HG03066 (cell line): ENCODE measurements at regions not wholly inside any gene's neighbourhood (a gene's known extent, or its start where the extent isn't known, plus 50 kb on each side); places are given as distances from the start of the nearest gene placed in this dataset.

Source experiments
- ATAC-seq: cut with Tn5 transposase; IDR thresholded peaks from one replicate; pipeline ENCODE4 v1.9.1; 2021; ENCODE audit warnings: low read depth; ENCODE audit not compliant: unreplicated experiment

DNA sequence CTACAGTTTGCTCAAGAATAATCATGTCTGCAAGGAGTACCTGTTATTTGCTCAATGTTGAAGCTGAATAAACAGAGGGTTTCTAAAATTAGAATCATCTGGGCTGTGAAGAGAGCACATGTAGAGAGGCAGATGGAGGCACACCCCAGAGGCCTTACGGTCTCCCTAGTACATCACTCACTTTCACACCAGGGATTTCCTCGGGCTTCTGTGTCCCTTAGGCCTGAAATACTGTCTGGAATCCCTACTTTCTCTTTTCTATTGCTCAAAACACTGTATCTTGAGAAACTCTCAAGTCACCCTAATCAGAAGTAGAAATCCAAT lies 473.7 kb upstream of the ROBO2 start:
- no peak for ATAC-seq

DNA sequence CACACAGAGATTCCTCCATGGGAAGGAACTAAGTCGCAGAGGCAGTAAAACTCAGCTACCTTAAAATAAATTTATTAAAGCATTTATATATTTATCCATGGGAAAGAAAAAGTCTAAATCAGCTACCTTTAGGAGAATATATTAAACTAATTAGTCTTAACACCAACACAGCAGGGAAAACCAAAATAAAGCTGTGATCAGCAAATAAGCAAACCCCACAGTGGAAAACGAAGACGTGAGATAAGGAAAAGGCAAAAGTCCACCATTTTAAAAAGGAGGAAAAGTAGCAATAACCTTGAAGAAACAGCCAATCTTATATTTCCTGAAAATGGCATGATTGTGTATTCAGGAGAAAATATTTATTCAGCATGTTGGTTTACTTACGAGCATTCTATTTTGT lies 473.0 kb upstream of the ROBO2 start:
- no peak for ATAC-seq

DNA sequence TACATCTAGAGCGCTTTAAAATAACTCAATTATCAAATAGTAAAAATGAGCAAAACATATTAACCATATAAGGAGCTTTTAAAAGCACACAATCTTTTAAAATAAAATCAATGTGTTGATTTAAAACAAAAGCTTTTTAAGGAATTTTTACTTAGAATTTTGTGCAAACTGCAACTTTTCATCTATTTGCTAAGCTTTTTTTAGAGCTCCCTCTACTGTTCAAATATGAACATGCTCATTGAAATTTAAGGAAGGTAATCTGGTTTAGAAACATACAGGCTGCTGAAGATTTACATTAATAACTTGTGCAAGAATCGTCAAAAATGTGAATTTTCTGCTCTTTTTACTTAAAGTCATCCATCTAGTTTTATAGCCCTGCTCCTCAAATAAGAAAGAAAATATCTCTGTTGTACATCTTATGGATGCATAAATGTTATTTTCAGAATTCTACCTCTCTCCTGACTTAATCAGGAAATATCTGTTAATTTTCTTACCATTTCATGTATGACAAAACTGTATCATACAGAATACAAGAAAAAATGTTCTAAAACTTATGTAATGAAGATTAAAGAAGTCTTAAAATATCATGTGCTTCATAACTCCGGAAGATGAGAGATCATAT lies 469.4 kb upstream of the ROBO2 start:
- no peak for ATAC-seq

DNA sequence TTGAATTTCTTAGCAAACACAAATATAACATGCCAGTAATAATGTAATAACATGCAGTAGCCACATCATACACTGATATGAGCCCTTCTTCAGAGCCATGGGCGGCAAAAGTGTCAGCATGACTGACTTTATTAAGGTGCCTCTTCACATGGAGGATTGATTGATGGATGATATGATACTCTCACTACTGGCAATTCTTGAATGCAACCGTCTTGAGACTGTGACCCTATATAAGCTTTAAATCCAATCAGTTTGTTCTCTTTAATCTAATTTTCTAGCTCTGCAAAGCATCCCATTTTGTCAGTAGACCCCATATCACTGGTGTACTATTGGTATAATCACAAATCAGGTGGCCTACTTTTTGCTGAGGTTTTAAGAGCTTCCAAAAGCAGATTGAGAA lies 463.7 kb upstream of the ROBO2 start:
- ATAC-seq = no peak

DNA sequence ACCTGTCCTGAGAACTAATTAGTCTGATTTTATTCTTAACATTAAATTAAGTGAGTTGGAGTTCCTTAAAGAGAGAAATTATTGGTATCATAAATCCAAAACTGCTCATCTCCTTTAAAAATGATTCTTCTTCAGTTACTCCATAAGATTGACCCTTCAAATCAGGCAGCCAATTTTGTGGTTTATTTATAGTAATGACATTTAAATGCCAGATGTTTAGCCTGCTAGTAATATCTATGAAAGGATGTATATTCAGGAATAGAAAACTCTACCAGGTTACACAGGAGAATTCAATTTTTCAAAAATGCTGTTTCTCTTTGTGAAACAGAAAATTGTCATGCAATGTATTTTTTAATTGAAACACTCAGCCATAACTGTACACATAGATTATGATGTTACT lies 457.8 kb upstream of the ROBO2 start:
- no peak for ATAC-seq

DNA sequence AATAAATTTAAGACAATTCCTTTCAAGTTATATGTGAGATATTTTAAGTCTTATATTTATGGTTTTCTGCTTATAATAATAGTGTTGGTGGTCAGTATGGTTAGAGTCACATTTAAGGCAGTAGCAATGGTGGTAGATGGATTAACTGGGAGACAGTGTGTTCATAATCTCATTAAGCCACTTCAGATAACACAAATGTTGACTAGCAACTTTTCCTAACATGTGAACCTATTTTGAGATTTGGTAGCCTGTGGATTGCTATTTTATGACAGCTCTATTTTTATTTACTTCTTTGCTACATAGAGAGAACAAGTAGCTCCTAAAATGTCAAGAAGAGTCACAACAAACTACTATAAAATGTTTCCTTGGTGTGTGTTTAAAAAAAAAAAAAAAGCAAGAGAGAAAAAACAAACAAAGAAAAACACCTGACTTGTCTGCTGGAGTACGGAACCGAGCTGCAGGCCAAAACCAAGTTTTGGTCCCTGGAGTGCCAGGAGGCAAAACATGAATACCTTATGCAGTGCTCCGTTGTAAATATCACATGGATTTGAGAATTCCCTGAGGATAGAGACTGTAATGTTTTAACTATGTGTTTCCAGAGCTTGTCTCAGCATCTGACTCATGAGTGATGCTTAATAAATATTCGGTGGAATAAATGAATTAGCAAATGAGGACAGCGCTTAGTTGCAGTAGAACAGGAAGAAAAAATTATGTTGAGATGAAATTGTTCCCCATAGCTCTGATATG lies 457.1 kb upstream of the ROBO2 start:
- ATAC-seq = no peak

DNA sequence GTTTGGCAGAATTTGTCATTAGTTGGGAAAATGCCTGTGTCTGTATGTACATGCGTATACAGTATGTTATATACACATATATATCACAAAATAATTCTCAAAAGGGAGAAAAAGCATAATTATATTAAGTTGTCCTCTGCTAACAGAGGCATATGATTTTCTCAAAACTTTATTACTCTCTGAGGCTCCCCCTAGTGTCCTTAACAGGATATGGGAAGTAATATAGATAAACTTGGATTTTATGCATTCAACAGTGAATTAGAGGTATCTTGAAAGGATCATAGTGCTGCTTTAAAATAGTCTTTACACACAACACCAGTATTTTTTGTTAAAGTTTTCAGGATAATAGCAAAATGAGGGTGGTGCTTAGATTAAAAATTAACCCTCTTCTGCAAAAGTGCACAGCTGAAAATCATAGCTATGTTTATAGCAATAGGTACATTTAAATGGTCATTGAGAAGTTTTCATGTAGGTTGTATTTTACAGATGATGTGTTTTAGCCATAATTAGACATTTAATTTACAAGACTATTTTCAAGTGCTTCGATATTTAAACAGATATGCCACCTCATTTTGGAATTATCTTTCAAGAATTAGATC lies 454.0 kb upstream of the ROBO2 start:
- ATAC-seq = no peak

DNA sequence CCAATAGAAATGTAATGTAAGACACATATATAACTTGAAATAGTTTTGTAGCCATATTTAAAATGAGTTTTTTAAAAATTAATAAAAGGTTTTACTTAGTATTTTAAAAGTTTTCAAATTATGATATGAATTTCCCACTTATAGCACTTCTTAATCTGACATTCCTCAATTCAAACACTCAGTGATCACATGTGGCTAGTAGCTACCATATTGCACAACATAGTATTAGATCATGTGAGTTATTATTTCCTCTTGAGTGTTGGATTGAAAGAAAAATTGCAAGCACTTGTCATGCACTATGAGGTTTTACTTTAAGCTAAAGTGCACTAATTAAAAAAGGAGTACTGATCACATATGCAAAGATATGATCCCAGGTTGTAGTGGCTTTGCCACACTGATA lies 453.4 kb upstream of the ROBO2 start:
- ATAC-seq = no peak

DNA sequence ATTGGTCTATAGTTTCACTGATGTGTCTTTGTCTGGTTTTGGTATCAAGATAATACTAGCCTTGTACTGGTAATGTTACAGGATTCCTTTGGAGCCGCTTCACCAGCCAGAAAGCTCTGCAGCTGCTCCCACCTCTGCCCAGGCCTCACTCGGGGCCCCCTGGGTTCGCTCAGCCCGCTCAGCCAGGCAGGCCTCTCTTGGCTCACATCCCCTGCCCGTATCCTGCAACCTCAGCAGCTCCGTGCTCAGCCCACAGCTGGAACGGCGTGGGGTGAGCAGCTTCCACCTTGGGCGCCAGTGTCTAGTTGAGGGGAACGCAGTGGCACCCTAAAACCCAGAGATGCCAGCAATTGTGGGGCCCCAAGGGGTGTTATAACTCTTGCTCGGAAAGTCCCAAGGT lies 429.7 kb upstream of the ROBO2 start:
- ATAC-seq = no peak

DNA sequence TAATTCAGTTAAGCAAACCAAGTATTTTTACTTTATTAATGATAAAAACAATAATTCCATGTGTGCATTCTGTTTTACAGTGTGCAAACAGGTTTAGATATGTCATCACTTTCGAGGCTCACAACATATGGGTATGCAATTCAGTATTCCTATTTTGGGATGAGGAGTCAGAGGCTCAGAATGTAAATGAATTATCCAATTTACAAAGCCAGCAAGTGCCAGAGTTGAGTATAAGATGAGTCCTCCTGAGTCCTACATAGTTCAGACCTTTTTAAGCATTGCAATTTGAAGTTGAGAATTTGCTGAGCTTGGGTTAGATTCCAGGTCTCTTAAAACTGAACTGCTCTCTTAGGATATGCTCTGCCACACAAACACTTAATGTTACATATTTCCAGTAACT lies 424.2 kb upstream of the ROBO2 start:
- ATAC-seq = no peak

DNA sequence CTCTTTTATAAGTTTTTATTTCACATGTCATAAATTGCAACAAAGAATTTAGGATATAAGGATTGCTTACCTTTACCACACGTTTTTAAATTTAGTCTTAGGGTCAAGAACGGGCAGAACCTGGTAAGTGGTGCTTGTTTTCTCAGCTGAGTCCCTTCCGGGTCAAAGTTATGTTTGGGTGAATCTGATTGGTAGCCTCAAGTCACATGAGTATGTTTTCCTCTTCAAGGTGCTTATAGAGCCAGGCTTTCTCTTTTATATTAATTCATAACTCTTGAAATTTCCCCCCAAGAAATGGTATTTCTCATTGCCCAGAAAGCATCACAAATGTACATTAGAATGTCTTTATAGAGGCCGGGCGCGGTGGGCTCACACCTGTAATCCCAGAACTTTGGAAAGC lies 415.7 kb upstream of the ROBO2 start:
- ATAC-seq = no peak

DNA sequence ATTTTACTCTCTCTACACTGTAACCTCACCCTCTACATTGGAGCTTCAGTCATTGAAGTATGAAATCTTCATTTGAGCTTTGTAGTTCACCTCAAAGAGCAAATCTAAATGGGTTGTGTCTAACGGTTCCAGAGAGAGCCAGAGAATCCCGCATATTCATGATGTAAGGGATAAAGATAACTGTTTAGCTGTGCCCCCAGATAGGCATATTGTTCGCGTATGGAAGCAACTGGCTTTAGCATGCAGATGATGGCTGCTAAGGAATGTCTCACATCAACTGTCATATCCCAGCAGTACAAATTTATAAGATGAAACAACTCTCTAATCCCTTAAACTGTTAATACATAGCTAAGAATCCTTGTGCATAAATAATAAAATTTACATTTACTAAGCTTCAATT lies 412.7 kb upstream of the ROBO2 start:
- no peak for ATAC-seq

DNA sequence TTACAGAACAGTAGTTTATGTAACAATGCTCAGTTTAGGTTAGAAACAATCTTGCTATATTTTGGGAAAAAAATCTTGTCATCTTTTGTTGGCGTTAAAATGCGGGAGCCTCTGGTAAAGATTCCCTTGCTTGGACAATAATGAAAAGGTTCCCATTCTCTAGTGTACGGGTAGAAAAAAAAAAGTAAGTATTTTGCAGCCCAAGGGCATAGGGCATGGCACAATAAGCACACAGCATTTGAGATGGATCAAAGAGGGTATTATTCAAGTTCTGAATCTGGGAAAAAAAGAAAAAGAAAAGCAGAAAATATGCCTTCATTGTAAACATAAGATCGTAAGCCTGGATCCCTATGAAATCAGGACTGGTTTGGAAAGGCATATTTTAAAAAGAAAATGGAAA lies 408.6 kb upstream of the ROBO2 start:
- no peak for ATAC-seq

DNA sequence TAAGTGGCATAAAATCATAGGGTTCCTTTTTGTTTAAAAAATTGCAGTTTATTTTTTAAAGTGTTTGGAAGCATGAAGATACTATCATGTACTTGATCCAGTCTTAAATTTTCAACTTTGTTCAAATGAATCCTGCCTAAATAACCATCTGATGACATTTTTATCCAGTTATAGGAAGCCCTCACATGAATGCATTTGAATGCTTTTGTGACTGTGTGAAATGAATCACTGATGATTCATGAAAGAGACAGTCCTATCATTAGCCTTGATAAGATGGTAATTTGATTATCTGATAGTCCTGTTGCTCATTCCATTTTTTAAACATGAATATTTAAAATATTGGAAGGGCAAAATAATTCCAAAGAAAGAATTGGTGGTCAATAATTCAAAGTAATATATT lies 401.9 kb upstream of the ROBO2 start:
- no peak for ATAC-seq

DNA sequence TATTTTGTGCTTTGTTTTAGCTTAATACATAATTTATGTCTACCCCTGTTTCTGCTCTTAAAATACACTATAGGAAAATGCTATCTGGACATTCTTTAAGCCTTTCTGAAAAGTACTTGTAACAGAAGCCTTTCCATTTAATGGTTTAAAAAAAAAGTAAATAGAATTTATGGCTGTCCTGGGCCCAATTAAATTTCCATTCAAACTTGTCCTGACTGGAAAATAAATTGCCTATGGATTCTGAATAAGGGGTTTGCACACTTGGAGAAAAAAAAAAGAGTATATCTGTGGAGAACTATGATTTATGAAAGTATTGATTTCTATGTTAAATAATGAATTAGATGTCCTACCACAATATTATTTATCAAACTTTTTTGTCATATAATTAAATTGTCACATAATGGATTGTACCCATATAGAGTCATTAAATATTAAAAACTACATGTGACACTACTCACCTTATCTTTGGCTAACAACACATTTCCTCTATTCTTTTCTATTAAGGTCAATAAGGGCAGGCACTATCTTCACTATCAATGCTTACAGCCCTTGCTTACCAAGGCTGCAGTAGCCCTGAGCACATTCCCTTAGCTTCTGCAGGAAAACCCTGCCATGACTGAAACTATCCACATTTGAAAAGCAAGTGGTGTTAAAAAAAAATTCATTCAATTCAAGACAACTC lies 396.1 kb upstream of the ROBO2 start:
- no peak for ATAC-seq

DNA sequence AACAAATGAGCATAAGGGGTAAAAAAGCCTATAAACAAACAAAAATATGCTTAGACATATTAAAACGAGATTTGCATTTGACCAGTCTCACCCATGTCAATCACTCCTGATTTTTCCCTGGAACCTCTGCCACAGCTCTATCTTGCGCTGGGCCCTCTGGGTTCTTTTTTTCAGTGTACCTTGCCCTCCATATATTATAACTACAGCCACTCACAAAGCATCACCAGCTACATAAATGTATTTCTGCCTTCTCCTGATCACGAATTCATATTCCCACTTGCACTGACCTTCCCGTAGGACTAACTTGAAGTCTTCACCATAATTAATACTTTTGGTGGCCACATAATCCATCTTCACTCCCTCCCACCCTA lies 395.6 kb upstream of the ROBO2 start:
- ATAC-seq = no peak

DNA sequence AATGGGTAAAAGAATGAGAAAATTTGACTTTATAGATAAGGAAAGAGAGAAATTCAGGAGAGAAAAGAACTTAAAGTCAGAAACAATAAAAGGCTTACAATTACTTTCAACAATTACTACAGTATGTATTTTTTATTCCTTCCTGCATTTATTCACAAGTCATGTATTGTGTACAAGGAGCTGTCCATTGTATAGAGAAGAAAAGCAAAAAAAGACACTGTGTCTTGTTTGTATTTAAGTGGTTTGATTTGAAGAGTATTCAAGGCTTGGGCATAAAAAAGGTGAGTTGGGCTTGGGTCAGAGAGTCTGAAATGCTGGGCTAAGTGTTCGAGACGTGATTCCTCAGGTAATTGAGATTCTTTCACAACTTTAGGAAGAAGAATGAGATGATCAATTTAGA lies 394.2 kb upstream of the ROBO2 start:
- ATAC-seq = no peak

DNA sequence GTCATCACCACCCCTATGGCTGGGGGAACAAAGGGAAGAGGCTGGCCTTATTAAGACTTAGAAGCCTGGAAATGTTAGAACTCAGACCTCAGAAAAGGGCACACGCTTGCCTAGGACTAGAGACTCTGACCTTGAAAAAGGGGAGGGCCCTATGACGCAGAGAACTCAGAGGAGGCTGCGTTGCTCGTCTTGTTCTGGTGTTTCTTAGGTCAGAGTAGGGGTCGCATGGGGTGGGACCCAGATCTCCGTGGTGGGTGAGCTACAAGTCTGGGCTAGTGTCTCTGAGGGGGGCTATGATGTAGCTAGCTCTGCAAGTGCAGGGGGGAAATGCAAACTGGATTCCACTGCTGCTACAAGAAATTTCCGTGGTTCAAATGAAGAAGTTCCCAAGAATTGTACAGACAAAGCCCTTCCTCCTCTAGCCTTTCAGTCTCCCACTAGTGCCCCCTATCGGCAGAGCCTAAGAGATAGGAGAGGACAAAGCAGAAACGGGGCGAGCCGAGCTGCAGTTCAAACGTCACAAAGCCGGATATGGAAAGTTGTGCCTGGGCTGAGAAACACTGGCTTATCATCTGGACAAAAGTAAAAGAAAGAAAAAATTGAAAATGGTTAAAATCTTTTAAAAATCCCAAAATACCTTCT lies 392.9 kb upstream of the ROBO2 start:
- no peak for ATAC-seq

DNA sequence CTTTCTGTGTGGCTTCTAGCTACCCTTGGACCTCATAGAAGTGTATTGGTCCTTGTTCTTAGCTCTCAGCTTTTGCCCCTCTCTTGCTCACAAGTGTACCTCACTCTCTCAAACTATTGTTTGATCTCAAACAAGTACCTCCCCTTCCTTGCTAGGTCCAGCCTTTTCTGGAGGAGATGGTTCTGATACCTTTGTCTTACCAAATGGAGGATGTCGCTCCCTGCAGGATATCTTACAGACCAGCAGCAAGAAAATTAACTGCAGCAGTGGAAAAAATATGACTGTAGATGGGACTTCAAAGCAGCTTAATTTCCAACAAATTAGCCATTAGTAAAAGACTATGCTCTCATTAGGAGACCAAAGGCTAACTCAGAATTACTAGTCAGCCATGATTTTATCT lies 388.1 kb upstream of the ROBO2 start:
- no peak for ATAC-seq

DNA sequence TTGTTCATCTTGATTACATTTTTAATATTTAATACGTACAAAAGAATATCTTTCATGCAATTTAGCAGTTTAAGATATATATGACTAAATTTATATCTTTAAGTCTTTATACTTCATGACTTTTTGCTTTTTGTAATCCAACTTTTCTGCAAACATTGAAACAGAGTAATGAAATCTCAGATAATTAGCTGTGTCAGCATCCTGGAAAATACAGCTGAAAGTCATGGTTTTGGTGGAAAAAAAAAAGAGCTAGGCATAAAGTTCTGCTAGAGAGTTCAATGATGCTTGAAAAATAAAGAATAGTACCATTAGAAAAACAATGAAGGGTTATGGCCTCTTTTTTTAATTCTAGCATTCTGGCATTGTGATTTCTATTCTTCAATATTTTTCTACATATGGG lies 387.4 kb upstream of the ROBO2 start:
- no peak for ATAC-seq

DNA sequence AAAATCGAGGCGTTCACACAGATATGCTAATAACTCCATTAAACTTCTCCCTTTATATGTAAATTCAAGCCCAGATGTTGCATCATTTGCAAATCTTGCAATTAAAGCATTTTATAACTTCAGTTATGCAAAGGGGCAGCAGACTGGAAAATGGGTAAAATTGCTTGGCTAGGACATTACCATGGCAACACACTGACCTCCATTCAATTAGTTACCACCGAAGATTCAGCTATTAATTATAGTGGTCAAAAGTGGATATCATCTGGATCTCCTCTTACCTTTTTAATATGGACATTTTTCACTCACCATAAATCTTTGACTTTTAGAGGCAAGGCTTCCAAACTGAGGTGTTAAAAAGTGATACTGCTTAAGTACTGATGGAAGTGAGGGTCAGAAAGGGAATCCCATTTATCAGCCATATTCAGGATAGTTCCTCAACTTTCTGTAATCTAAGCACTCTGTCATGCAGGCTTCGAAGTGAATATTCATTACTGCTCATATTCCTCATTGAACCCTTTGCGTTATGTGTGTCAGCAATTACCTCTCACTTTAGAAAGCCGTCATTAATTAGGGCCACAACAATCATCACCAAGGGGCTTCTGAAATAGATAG lies 386.2 kb upstream of the ROBO2 start:
- no peak for ATAC-seq
